CD4-positive, alpha-beta T cell (primary cell): ENCODE measurements at regions not wholly inside any gene's neighbourhood (a gene's known extent, or its start where the extent isn't known, plus 50 kb on each side); places are given as distances from the start of the nearest gene placed in this dataset.

Experiments used
- ATAC-seq: fragments of 200-7000 bp; cut with Tn5 transposase; one replicate; pipeline ENCODE4 v1.10.0; 2022; ENCODE audit warnings: mild to moderate bottlenecking; ENCODE audit not compliant: poor library complexity
- CTCF ChIA-PET: fragments of 350-600 bp; sonication (Branson Sonifier 250); formaldehyde crosslinking; loops from one replicate; lab custom pipeline; 2021; ENCODE audit warnings: antibody characterized with exemption, inconsistent platforms; lab: Charles Lee
- POLR2A ChIA-PET: fragments of 350-600 bp; sonication (Branson Sonifier 250); formaldehyde crosslinking; loops from one replicate; lab custom pipeline; 2021; ENCODE audit warnings: antibody characterized with exemption, inconsistent platforms; lab: Charles Lee
- DNase-seq, 14 experiments: peaks; one replicate each; pipeline ENCODE4 v3.0.0-alpha.2; 2013 to 2020; ENCODE audit warnings: mixed read lengths in 2 of 14
- H3K27ac ChIP-seq, 2 donors: one replicate each; pipeline versions ENCODE4 v1.5.1 to v1.7.0; 2013; ENCODE audit warnings: low read length in 2 of 2, low read depth in 1 of 2, mild to moderate bottlenecking in 1 of 2
- H3K27me3 ChIP-seq, 2 experiments: 1 replicate in 1 of 2; 2 replicates in 1 of 2; pipeline versions ENCODE4 v1.6.1 to v1.7.0; 2013; ENCODE audit warnings: low read length in 2 of 2, control low read depth in 1 of 2, mild to moderate bottlenecking in 1 of 2, moderate library complexity in 1 of 2; ENCODE audit not compliant: insufficient read depth in 2 of 2, control insufficient read depth in 1 of 2
- H3K36me3 ChIP-seq: one replicate; pipeline ENCODE4 v1.6.1; 2013; ENCODE audit warnings: low read length, control low read depth; ENCODE audit not compliant: insufficient read depth
- H3K4me1 ChIP-seq: one replicate; pipeline ENCODE4 v1.6.1; 2013; ENCODE audit warnings: low read length, control low read depth; ENCODE audit not compliant: insufficient read depth
- H3K4me3 ChIP-seq: one replicate; pipeline ENCODE4 v1.5.1; 2013; ENCODE audit warnings: mild to moderate bottlenecking, low read length, moderate library complexity
- H3K9me3 ChIP-seq, 2 experiments: 1 replicate in 1 of 2; 2 replicates in 1 of 2; pipeline versions ENCODE4 v1.6.1 to v1.7.0; 2013; ENCODE audit warnings: low read length in 2 of 2, mild to moderate bottlenecking in 2 of 2, control low read depth in 1 of 2, moderate library complexity in 1 of 2; ENCODE audit not compliant: control insufficient read depth in 1 of 2, insufficient read depth in 1 of 2
- H3K27ac Mint-ChIP-seq: one replicate; pipeline ENCODE4 v1.8.0; 2020; ENCODE audit warnings: mixed read lengths
- H3K27me3 Mint-ChIP-seq: one replicate; pipeline ENCODE4 v1.8.0; 2021; ENCODE audit warnings: mixed read lengths
- H3K36me3 Mint-ChIP-seq: one replicate; pipeline ENCODE4 v1.8.0; 2021; ENCODE audit warnings: low read depth, mixed read lengths
- H3K4me1 Mint-ChIP-seq: one replicate; pipeline ENCODE4 v1.8.0; 2021; ENCODE audit warnings: low read depth, mixed read lengths
- H3K4me3 Mint-ChIP-seq: one replicate; pipeline ENCODE4 v1.8.0; 2020; ENCODE audit warnings: mild to moderate bottlenecking, mixed read lengths
- H3K9me3 Mint-ChIP-seq: one replicate; pipeline ENCODE4 v1.8.0; 2020; ENCODE audit warnings: mixed read lengths
- intact Hi-C, 2 experiments: fragments of 100-400 bp; cut with DNase I in 1 of 2; cut with micrococcal nuclease in 1 of 2; formaldehyde crosslinking; loops; one replicate each; pipeline versions ENCODE4 v1.15.1 to v1.9.0; 2023 to 2025; cut with DNase I, micrococcal nuclease
- TF ChIP-seq, protein P1 (sequence below): fragments of 200-600 bp; IDR thresholded peaks from one replicate; pipeline ENCODE4 v1.8.0; 2022; ENCODE audit warnings: antibody characterized with exemption, mild to moderate bottlenecking

DNA sequence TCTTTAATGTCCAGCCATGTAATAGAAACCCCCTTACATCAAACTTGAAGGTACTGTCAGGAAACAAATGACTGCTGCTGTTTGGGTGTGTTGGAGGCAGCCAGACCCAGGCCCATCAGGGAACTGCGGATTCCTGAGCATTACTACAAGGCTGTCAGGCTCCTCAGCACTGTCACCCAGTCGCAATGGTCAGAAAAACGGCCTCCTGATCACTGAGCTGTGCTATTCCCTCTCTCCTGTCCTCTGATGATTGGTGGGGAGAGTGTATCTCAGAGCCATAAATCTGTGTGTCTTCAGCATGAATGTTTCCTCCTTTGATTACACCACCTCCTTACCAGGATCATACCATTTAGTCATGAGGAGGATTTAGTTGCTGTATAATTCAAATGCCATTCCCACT lies 135.2 kb upstream of the GADL1 start:
- DNase-seq = no peak
- no peak for ATAC-seq
- POLR2A ChIA-PET = no interaction called here
- CTCF ChIA-PET = no interaction called here
- TF ChIP-seq, protein P1, sequence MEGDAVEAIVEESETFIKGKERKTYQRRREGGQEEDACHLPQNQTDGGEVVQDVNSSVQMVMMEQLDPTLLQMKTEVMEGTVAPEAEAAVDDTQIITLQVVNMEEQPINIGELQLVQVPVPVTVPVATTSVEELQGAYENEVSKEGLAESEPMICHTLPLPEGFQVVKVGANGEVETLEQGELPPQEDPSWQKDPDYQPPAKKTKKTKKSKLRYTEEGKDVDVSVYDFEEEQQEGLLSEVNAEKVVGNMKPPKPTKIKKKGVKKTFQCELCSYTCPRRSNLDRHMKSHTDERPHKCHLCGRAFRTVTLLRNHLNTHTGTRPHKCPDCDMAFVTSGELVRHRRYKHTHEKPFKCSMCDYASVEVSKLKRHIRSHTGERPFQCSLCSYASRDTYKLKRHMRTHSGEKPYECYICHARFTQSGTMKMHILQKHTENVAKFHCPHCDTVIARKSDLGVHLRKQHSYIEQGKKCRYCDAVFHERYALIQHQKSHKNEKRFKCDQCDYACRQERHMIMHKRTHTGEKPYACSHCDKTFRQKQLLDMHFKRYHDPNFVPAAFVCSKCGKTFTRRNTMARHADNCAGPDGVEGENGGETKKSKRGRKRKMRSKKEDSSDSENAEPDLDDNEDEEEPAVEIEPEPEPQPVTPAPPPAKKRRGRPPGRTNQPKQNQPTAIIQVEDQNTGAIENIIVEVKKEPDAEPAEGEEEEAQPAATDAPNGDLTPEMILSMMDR = no peak
- Mint-ChIP-seq H3K36me3 (no peaks in the 10 kb centered on the region), H3K4me3 (no peak overlapping the region), H3K27me3 (no peaks in the 10 kb centered on the region), H3K27ac (no peak overlapping the region), H3K4me1 (no peaks in the 10 kb centered on the region), H3K9me3 (peaks cover 10% of the 10 kb centered on the region)
- Histone ChIP-seq H3K9me3 (peaks cover 0 to 4% of the 10 kb centered on the region in 2 experiments), H3K4me1 (no peaks in the 10 kb centered on the region), H3K27ac (no peak overlapping the region), H3K4me3 (no peak overlapping the region), H3K36me3 (no peaks in the 10 kb centered on the region), H3K27me3 (no peaks in the 10 kb centered on the region)
- intact Hi-C loops = no loop called here

DNA sequence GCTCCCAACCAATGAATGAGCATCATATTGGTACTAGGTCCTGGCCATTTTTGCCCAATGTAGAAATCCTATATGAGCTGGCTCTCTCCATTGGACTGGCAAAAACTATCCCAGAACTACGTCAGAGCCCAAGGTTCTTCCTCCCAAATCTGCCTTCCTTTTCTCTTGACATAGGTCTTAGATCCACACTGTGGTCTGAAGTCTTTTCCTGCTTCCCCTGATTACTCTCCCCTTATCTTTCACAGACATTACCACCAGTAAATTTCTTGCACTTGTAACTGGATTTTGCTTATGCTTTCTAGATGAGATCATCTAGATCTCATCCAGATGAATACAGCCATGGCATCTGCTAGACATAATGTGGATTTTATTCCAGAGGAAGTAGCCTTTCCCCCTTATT lies 141.2 kb upstream of the GADL1 start:
- ChIA-PET POLR2A (no interaction called here), CTCF (no interaction called here)
- Histone ChIP-seq H3K9me3 (no peaks in the 10 kb centered on the region), H3K4me1 (no peaks in the 10 kb centered on the region), H3K27ac (no peak overlapping the region), H3K4me3 (no peak overlapping the region), H3K36me3 (no peaks in the 10 kb centered on the region), H3K27me3 (no peaks in the 10 kb centered on the region)
- Mint-ChIP-seq H3K4me3 (no peak overlapping the region), H3K27me3 (no peaks in the 10 kb centered on the region), H3K27ac (no peak overlapping the region), H3K4me1 (no peaks in the 10 kb centered on the region), H3K9me3 (no peaks in the 10 kb centered on the region), H3K36me3 (no peaks in the 10 kb centered on the region)
- ATAC-seq = no peak
- TF ChIP-seq, protein P1 = no peak
- intact Hi-C loops = no loop called here
- no peak for DNase-seq

DNA sequence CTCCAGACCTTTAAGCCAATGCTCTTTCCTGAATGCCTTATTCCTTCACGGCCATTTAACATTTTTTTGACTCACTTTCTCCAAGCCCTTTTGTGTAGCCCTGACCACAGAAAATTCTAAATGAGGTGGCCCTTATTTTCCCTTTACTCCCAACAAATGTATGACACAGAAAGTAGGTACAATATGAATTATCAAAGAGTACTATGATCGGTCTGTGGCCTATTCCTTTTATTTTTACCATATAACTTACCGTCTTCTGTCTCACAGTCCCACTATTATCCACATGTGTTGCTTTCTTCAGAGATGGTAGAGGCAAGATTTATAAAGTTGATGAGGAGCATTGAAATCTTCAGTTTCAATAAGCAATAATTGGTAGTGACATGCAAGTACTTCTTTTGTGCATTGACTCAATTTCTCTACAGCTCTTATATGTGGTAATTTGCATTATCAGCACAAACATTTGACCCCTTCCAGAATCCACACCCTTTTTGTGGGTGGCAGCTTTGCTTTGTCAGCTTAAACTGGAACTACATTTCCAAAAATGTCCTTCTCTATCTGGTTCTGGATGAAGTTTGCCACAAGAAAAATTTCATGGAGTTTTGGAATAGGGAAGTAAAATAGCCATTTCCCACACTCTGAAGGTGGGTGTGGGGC lies 143.8 kb upstream of the GADL1 start:
- no peak overlapping the region for H3K27ac Mint-ChIP-seq
- H3K36me3 Mint-ChIP-seq = no peaks in the 10 kb centered on the region
- POLR2A ChIA-PET = no interaction called here
- Histone ChIP-seq H3K27me3 (no peaks in the 10 kb centered on the region), H3K9me3 (peaks cover 0 to 8% of the 10 kb centered on the region in 2 experiments), H3K36me3 (no peaks in the 10 kb centered on the region), H3K27ac (no peak overlapping the region), H3K4me3 (no peak overlapping the region), H3K4me1 (no peaks in the 10 kb centered on the region)
- TF ChIP-seq, protein P1 = no peak
- no peak for DNase-seq
- intact Hi-C loops = no loop called here
- CTCF ChIA-PET = no interaction called here
- H3K4me3 Mint-ChIP-seq = no peak overlapping the region
- H3K27me3 Mint-ChIP-seq = no peaks in the 10 kb centered on the region
- no peak for ATAC-seq
- no peaks in the 10 kb centered on the region for H3K4me1 Mint-ChIP-seq
- H3K9me3 Mint-ChIP-seq = no peaks in the 10 kb centered on the region
